ENCODE measurements at regions not wholly inside any gene's neighbourhood (a gene's known extent, or its start where the extent isn't known, plus 50 kb on each side); places are given as distances from the start of the nearest gene placed in this dataset.

GRCh38 chr18:26652501-26652900, 104.1 kb upstream of the KCTD1 start:
- TF ChIP-seq CTCF (IDR thresholded peaks at IDR 0.05; ENCODE audit: low read depth, low read length) = no peak
- no peak for DNase-seq (ENCODE audit: low read depth, low spot score)
- in situ Hi-C loops (cut with HindIII; ENCODE audit: low sequenced_read_pairs) = no loop called here
- H3K4me3 ChIP-seq (ENCODE audit: low read depth, low read length) = no peak overlapping the region

GRCh38 chr18:26650310-26651268, 102.2 kb upstream of the KCTD1 start:
- H3K4me3 ChIP-seq (ENCODE audit: low read depth, low read length) = no peak overlapping the region
- in situ Hi-C loops (cut with HindIII; ENCODE audit: low sequenced_read_pairs) = no loop called here
- TF ChIP-seq CTCF (IDR thresholded peaks at IDR 0.05; ENCODE audit: low read depth, low read length) = no peak
- no peak for DNase-seq (ENCODE audit: low read depth, low spot score)

- no peak overlapping the region for H3K4me3 ChIP-seq (ENCODE audit: low read depth, low read length)
- TF ChIP-seq CTCF (IDR thresholded peaks at IDR 0.05; ENCODE audit: low read depth, low read length) = no peak
- DNase-seq (ENCODE audit: low read depth, low spot score) = no peak
- in situ Hi-C loops (cut with HindIII; ENCODE audit: low sequenced_read_pairs) = no loop called here
Measured at GRCh38 chr18:26649193-26649543, 100.8 kb upstream of the KCTD1 start.

- no peak overlapping the region for H3K4me3 ChIP-seq (ENCODE audit: low read depth, low read length)
- in situ Hi-C loops (cut with HindIII; ENCODE audit: low sequenced_read_pairs) = no loop called here
- no peak for TF ChIP-seq CTCF (IDR thresholded peaks at IDR 0.05; ENCODE audit: low read depth, low read length)
- DNase-seq (ENCODE audit: low read depth, low spot score) = no peak
Measured at GRCh38 chr18:26648509-26649192, 100.3 kb upstream of the KCTD1 start.

GRCh38 chr18:26646901-26647300, 98.5 kb upstream of the KCTD1 start:
- in situ Hi-C loops (cut with HindIII; ENCODE audit: low sequenced_read_pairs) = no loop called here
- TF ChIP-seq CTCF (IDR thresholded peaks at IDR 0.05; ENCODE audit: low read depth, low read length) = no peak
- no peak for DNase-seq (ENCODE audit: low read depth, low spot score)
- no peak overlapping the region for H3K4me3 ChIP-seq (ENCODE audit: low read depth, low read length)

- no peak overlapping the region for H3K4me3 ChIP-seq (ENCODE audit: low read depth, low read length)
- in situ Hi-C loops (cut with HindIII; ENCODE audit: low sequenced_read_pairs) = no loop called here
- no peak for TF ChIP-seq CTCF (IDR thresholded peaks at IDR 0.05; ENCODE audit: low read depth, low read length)
- no peak for DNase-seq (ENCODE audit: low read depth, low spot score)
Measured at GRCh38 chr18:26642440-26643348, 94.3 kb upstream of the KCTD1 start.
